GM23338 (cell line): ENCODE measurements at regions not wholly inside any gene's neighbourhood (a gene's known extent, or its start where the extent isn't known, plus 50 kb on each side); places are given as distances from the start of the nearest gene placed in this dataset.
A peak's percentile ranks its signal among the peaks of the same experiment; 100 is the strongest.

Source experiments
- ATAC-seq: fragments of 200-7000 bp; cut with Tn5 transposase; 3 replicates; pipeline ENCODE4 v1.9.1; 2020
- DNase-seq: peaks from one replicate; pipeline ENCODE4 v3.0.0-alpha.2; 2015; ENCODE audit warnings: low spot score
- H2AFZ ChIP-seq: fragments of 200-600 bp; sonication (generic); 2 replicates; pipeline ENCODE4 v1.8.0; 2016; ENCODE audit warnings: antibody characterized with exemption, mild to moderate bottlenecking, moderate library complexity
- H3F3A ChIP-seq: fragments of 200-600 bp; sonication (generic); replicated peaks from 2 replicates; pipeline ENCODE4 v1.8.0; 2017; ENCODE audit warnings: antibody characterized with exemption, mixed run types, low read depth
- H3K27ac ChIP-seq: fragments of 200-600 bp; sonication (generic); 2 replicates; pipeline ENCODE4 v1.6.1; 2016; ENCODE audit warnings: low read depth
- H3K27me3 ChIP-seq: fragments of 200-600 bp; sonication (generic); 2 replicates; pipeline ENCODE4 v1.8.0; 2016; ENCODE audit warnings: mild to moderate bottlenecking, mixed run types, moderate library complexity; ENCODE audit not compliant: insufficient read depth
- H3K36me3 ChIP-seq: fragments of 200-600 bp; sonication (generic); 2 replicates; pipeline ENCODE4 v1.8.0; 2016; ENCODE audit warnings: mild to moderate bottlenecking; ENCODE audit not compliant: insufficient read depth
- H3K4me1 ChIP-seq: fragments of 200-600 bp; sonication (generic); 2 replicates; pipeline ENCODE4 v1.8.0; 2016; ENCODE audit warnings: mild to moderate bottlenecking, moderate library complexity; ENCODE audit not compliant: insufficient read depth
- H3K4me2 ChIP-seq: fragments of 200-600 bp; sonication (generic); 2 replicates; pipeline ENCODE4 v1.7.1; 2017; ENCODE audit warnings: mixed run types
- H3K4me3 ChIP-seq: fragments of 200-600 bp; sonication (generic); 2 replicates; pipeline ENCODE4 v1.6.1; 2016; ENCODE audit warnings: mixed run types
- H3K79me2 ChIP-seq: fragments of 200-600 bp; sonication (generic); replicated peaks from 2 replicates; pipeline ENCODE4 v1.8.0; 2017; ENCODE audit warnings: mild to moderate bottlenecking; ENCODE audit not compliant: insufficient read depth
- H3K9me2 ChIP-seq: fragments of 200-600 bp; sonication (generic); 2 replicates; pipeline ENCODE4 v1.8.0; 2017; ENCODE audit not compliant: insufficient read depth
- H4K20me1 ChIP-seq: fragments of 200-600 bp; sonication (generic); replicated peaks from 2 replicates; pipeline ENCODE4 v1.8.0; 2017; ENCODE audit warnings: mild to moderate bottlenecking; ENCODE audit not compliant: insufficient read depth
- H3K27ac Mint-ChIP-seq: 2 replicates; pipeline ENCODE4 v1.8.0; 2020; ENCODE audit warnings: inconsistent platforms, mild to moderate bottlenecking, moderate library complexity, mixed read lengths
- H3K27me3 Mint-ChIP-seq: 3 replicates; pipeline ENCODE4 v1.8.0; 2022; ENCODE audit warnings: low read depth, mild to moderate bottlenecking, moderate library complexity, mixed read lengths, inconsistent platforms; ENCODE audit not compliant: insufficient read depth, poor library complexity
- H3K36me3 Mint-ChIP-seq: 3 replicates; pipeline ENCODE4 v1.8.0; 2021; ENCODE audit warnings: low read depth, mild to moderate bottlenecking, inconsistent platforms, moderate library complexity, mixed read lengths
- H3K4me1 Mint-ChIP-seq: 3 replicates; pipeline ENCODE4 v1.8.0; 2020; ENCODE audit warnings: mild to moderate bottlenecking, inconsistent platforms, mixed read lengths
- H3K4me3 Mint-ChIP-seq: 3 replicates; pipeline ENCODE4 v1.8.0; 2021; ENCODE audit warnings: moderate library complexity, mild to moderate bottlenecking, inconsistent platforms, mixed read lengths
- H3K9me3 Mint-ChIP-seq: 3 replicates; pipeline ENCODE4 v1.8.0; 2020; ENCODE audit warnings: moderate library complexity, mild to moderate bottlenecking, inconsistent platforms, mixed read lengths
- EZH2 ChIP-seq: fragments of 200-600 bp; sonication (generic); IDR thresholded peaks from one replicate; pipeline ENCODE4 v1.8.0; 2017; ENCODE audit warnings: antibody characterized with exemption, mild to moderate bottlenecking, low read depth; ENCODE audit not compliant: unreplicated experiment
- REST ChIP-seq: IDR thresholded peaks from one replicate; pipeline ENCODE4 v1.6.1; 2018; ENCODE audit warnings: antibody characterized with exemption; ENCODE audit not compliant: unreplicated experiment
- STAT1 ChIP-seq: IDR thresholded peaks from one replicate; pipeline ENCODE4 v1.6.1; 2016; ENCODE audit warnings: antibody characterized with exemption; ENCODE audit not compliant: unreplicated experiment
- ZNF462 ChIP-seq: fragments of 250-450 bp; sonication (Bioruptor Pico); IDR thresholded peaks from 2 replicates; pipeline ENCODE4 v1.5.0; 2020; ENCODE audit warnings: mild to moderate bottlenecking, moderate library complexity

- H3F3A ChIP-seq, result no peaks in the 10 kb centered on the region
- no peak overlapping the region for H3K4me3 ChIP-seq
- H3K9me2 ChIP-seq, result peaks cover 10% of the 10 kb centered on the region; the same call in 1 of the 2 replicates
- H3K4me1 ChIP-seq, result no peaks in the 10 kb centered on the region
- no peaks in the 10 kb centered on the region for H3K36me3 ChIP-seq
- H3K27me3 ChIP-seq, result no peaks in the 10 kb centered on the region
- TF ChIP-seq STAT1, result no peak
- peak; percentile 44 for TF ChIP-seq REST
- TF ChIP-seq ZNF462 (CRISPR knock-in tag), result no peak
- no peak for TF ChIP-seq EZH2
- no peak overlapping the region for H3K4me3 Mint-ChIP-seq
- no peaks in the 10 kb centered on the region for H4K20me1 ChIP-seq
- no peak overlapping the region for H3K27ac Mint-ChIP-seq
- H2AFZ ChIP-seq, result no peak overlapping the region
- H3K27me3 Mint-ChIP-seq, result peaks cover 3% of the 10 kb centered on the region
- no peaks in the 10 kb centered on the region for H3K4me1 Mint-ChIP-seq
- H3K79me2 ChIP-seq, result no peaks in the 10 kb centered on the region
- no peak overlapping the region for H3K27ac ChIP-seq
- no peak overlapping the region for H3K4me2 ChIP-seq
- DNase-seq (no peak), ATAC-seq (no peak)
- no peaks in the 10 kb centered on the region for H3K9me3 Mint-ChIP-seq
- H3K36me3 Mint-ChIP-seq, result no peaks in the 10 kb centered on the region
Observed at GRCh38 chr7:121689749-121690148, 183.2 kb upstream of the PTPRZ1 start.
